OCI-LY3 (cell line): ENCODE measurements at regions not wholly inside any gene's neighbourhood (a gene's known extent, or its start where the extent isn't known, plus 50 kb on each side); places are given as distances from the start of the nearest gene placed in this dataset.

Source experiments
- H2AFZ ChIP-seq: fragments of 200-600, 300-600 bp; shearing (Covaris generic); 2 replicates; pipeline ENCODE4 v1.6.0; 2014; ENCODE audit warnings: antibody characterized with exemption, low read depth, low read length
- H3K27ac ChIP-seq: fragments of 200-600, 300-600 bp; sonication (generic); 2 replicates; pipeline ENCODE4 v1.5.1; 2014; ENCODE audit warnings: mild to moderate bottlenecking, low read length, moderate library complexity, mixed read lengths
- H3K27me3 ChIP-seq: fragments of 200-600, 300-600 bp; sonication (generic); 2 replicates; pipeline ENCODE4 v1.6.1; 2014; ENCODE audit warnings: low read depth, low read length, mixed read lengths
- H3K36me3 ChIP-seq: fragments of 200-600, 300-600 bp; sonication (generic); replicated peaks from 2 replicates; pipeline ENCODE3; 2014; ENCODE audit warnings: low read depth, low read length, mixed read lengths
- H3K4me1 ChIP-seq: fragments of 300-600, 200-600 bp; sonication (generic); 2 replicates; pipeline ENCODE4 v1.6.1; 2014; ENCODE audit warnings: low read length, mixed read lengths
- H3K4me2 ChIP-seq: fragments of 200-600, 300-600 bp; sonication (generic); 2 replicates; pipeline ENCODE4 v1.6.1; 2014; ENCODE audit warnings: low read length, mixed read lengths
- H3K4me3 ChIP-seq: fragments of 300-600, 200-600 bp; sonication (generic); 2 replicates; pipeline ENCODE4 v1.5.1; 2014; ENCODE audit warnings: antibody characterized with exemption, mild to moderate bottlenecking, low read length, moderate library complexity
- H3K79me2 ChIP-seq: fragments of 300-600, 200-600 bp; shearing (Covaris generic); 2 replicates; pipeline ENCODE4 v1.6.1; 2014; ENCODE audit warnings: mild to moderate bottlenecking, low read length, mixed read lengths
- H3K9ac ChIP-seq: fragments of 300-600, 200-600 bp; shearing (Covaris generic); 2 replicates; pipeline ENCODE4 v1.6.0; 2014; ENCODE audit warnings: mild to moderate bottlenecking, low read length, moderate library complexity
- H3K9me3 ChIP-seq: fragments of 200-600, 300-600 bp; shearing (Covaris generic); 2 replicates; pipeline ENCODE4 v1.6.1; 2014; ENCODE audit warnings: low read length, mixed read lengths; ENCODE audit not compliant: insufficient read depth
- H4K20me1 ChIP-seq: fragments of 200-600, 300-600 bp; sonication (generic); 2 replicates; pipeline ENCODE4 v1.6.1; 2016; ENCODE audit warnings: low read length, mixed read lengths; ENCODE audit not compliant: insufficient read depth
- EZH2phosphoT487 ChIP-seq: fragments of 200-600 bp; shearing (Covaris generic); IDR thresholded peaks from 2 replicates; pipeline ENCODE4 v1.6.1; 2018; ENCODE audit warnings: antibody characterized with exemption, mixed run types, low read depth
- TF ChIP-seq, protein P1 (sequence below): fragments of 200-600, 300-600 bp; sonication (generic); IDR thresholded peaks from 2 replicates; pipeline ENCODE4 v1.5.1; 2014; ENCODE audit warnings: antibody characterized with exemption, low read length, low read depth

- H3K9me3 ChIP-seq = no peaks in the 10 kb centered on the region
These were observed 819.3 kb downstream of the PCDH7 start for GRCh38 chr4:31539284-31540069.

DNA sequence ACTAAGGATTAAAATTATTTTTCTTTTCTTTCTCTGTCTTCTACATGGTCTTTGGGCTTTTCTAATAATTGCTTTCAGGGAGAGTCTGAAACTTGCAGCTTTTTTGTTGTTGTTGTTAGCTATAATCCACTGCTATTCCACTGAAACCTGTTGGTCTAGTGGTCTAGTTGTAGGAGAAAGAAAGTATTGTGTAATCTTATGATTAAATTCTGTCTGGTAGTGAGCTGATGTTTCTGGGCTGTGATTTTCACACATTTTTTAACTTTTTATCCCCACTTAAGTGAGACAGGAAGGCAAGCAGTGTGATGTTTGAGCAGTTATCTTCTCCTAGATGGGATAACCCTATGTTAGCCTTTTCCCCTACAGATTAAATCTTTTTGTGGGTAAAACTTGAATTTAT lies 825.2 kb downstream of the PCDH7 start:
- H3K79me2 ChIP-seq = no peaks in the 10 kb centered on the region
- no peak overlapping the region for H3K4me2 ChIP-seq
- H3K27ac ChIP-seq = no peak overlapping the region
- H3K36me3 ChIP-seq = no peaks in the 10 kb centered on the region
- no peaks in the 10 kb centered on the region for H3K9me3 ChIP-seq
- no peak overlapping the region for H3K9ac ChIP-seq
- no peak overlapping the region for H3K4me3 ChIP-seq
- H2AFZ ChIP-seq = 0 out of 2 replicates have a peak overlapping the region, but pooled peaks have one; percentile 16
- no peak for TF ChIP-seq EZH2phosphoT487
- TF ChIP-seq, protein P1, sequence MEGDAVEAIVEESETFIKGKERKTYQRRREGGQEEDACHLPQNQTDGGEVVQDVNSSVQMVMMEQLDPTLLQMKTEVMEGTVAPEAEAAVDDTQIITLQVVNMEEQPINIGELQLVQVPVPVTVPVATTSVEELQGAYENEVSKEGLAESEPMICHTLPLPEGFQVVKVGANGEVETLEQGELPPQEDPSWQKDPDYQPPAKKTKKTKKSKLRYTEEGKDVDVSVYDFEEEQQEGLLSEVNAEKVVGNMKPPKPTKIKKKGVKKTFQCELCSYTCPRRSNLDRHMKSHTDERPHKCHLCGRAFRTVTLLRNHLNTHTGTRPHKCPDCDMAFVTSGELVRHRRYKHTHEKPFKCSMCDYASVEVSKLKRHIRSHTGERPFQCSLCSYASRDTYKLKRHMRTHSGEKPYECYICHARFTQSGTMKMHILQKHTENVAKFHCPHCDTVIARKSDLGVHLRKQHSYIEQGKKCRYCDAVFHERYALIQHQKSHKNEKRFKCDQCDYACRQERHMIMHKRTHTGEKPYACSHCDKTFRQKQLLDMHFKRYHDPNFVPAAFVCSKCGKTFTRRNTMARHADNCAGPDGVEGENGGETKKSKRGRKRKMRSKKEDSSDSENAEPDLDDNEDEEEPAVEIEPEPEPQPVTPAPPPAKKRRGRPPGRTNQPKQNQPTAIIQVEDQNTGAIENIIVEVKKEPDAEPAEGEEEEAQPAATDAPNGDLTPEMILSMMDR = no peak
- no peaks in the 10 kb centered on the region for H4K20me1 ChIP-seq
- no peaks in the 10 kb centered on the region for H3K27me3 ChIP-seq
- peaks cover 13% of the 10 kb centered on the region; the same call in 1 of the 2 replicates for H3K4me1 ChIP-seq

More at GRCh38 chr4:31539284-31540069, 819.3 kb downstream of the PCDH7 start:
- Histone ChIP-seq H2AFZ (no peak overlapping the region), H3K79me2 (no peaks in the 10 kb centered on the region), H4K20me1 (no peaks in the 10 kb centered on the region), H3K9ac (no peak overlapping the region), H3K4me2 (no peak overlapping the region), H3K36me3 (no peaks in the 10 kb centered on the region), H3K4me3 (no peak overlapping the region), H3K4me1 (no peaks in the 10 kb centered on the region), H3K27ac (no peak overlapping the region), H3K27me3 (no peaks in the 10 kb centered on the region)
- TF ChIP-seq, protein P1 = no peak
- no peak for TF ChIP-seq EZH2phosphoT487

DNA sequence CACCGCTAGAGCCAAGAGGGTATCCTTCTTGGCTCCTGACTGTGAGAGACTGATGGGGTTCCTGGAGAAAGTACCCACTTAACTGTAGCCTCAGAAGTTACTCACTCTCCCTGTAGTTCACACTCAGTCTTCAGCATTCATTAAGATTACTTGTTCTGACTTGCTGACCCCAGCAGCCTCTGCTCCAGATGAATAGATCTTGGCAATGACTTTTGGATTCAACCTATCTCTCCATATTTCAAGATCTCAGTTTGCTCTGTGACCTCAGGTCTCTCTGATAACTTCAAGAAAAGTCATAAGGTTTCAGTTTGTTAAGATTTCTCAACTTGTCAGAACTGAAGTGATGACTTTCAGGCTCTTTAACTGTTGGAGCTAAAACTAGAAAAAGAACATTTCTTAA lies 825.6 kb downstream of the PCDH7 start:
- Histone ChIP-seq H3K4me3 (no peak overlapping the region), H4K20me1 (no peaks in the 10 kb centered on the region), H3K4me1 (peaks cover 13% of the 10 kb centered on the region; the same call in 1 of the 2 replicates), H2AFZ (0 out of 2 replicates have a peak overlapping the region, but pooled peaks have one; percentile 16), H3K27ac (no peak overlapping the region), H3K9me3 (no peaks in the 10 kb centered on the region), H3K9ac (no peak overlapping the region), H3K36me3 (no peaks in the 10 kb centered on the region), H3K79me2 (no peaks in the 10 kb centered on the region), H3K4me2 (no peak overlapping the region), H3K27me3 (no peaks in the 10 kb centered on the region)
- no peak for TF ChIP-seq EZH2phosphoT487
- TF ChIP-seq, protein P1 = no peak

- no peak overlapping the region for H3K4me2 ChIP-seq
- no peak overlapping the region for H3K9ac ChIP-seq
- H3K79me2 ChIP-seq = no peaks in the 10 kb centered on the region
- H3K27ac ChIP-seq = no peak overlapping the region
- no peak overlapping the region for H2AFZ ChIP-seq
- no peaks in the 10 kb centered on the region for H4K20me1 ChIP-seq
- TF ChIP-seq, protein P1 = no peak
- no peak for TF ChIP-seq EZH2phosphoT487
- no peaks in the 10 kb centered on the region for H3K9me3 ChIP-seq
- H3K4me1 ChIP-seq = peaks cover 13% of the 10 kb centered on the region; the same call in 1 of the 2 replicates
- H3K36me3 ChIP-seq = no peaks in the 10 kb centered on the region
- no peak overlapping the region for H3K4me3 ChIP-seq
- H3K27me3 ChIP-seq = no peaks in the 10 kb centered on the region
These were observed 827.9 kb downstream of the PCDH7 start for GRCh38 chr4:31548021-31548420.
